ENCODE measurements at regions not wholly inside any gene's neighbourhood (a gene's known extent, or its start where the extent isn't known, plus 50 kb on each side); places are given as distances from the start of the nearest gene placed in this dataset.
"Not testable (repeated sequence)": the region's sequence is repeated elsewhere in the genome, so short reads cannot be mapped to it uniquely, and the experiment has no call there.

GRCh38 chr6:169014211-169015197, 239.1 kb downstream of the THBS2 start:
- no peak for DNase-seq (ENCODE audit: low read depth, low spot score)

GRCh38 chr6:169009628-169010027, 244.0 kb downstream of the THBS2 start:
- DNase-seq (ENCODE audit: low read depth, low spot score) = no peak

- no peak for DNase-seq (ENCODE audit: low read depth, low spot score)
Measured at GRCh38 chr6:169008641-169009257, 244.9 kb downstream of the THBS2 start.

- no peak for DNase-seq (ENCODE audit: low read depth, low spot score)
Measured at GRCh38 chr6:169005166-169005565, 248.5 kb downstream of the THBS2 start.

- DNase-seq (ENCODE audit: low read depth, low spot score) = no peak
Measured at GRCh38 chr6:169000022-169000421, 253.6 kb downstream of the THBS2 start.

GRCh38 chr6:168999392-168999791, 254.3 kb downstream of the THBS2 start:
- DNase-seq (ENCODE audit: low read depth, low spot score) = no peak

DNA sequence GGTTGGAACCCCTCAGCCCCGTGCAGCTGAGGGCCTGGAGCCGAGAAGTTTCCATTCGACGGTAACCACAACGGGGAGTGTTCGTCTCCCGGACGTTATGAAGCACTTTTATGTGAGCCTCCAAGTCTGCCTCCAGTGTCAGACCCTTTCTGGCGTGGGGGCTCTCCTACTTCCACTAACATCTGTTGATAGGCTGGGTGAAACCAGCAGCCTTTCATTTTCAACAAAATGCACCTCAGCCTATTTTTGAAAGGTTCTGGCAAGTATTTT, 257.4 kb downstream of the THBS2 start:
- DNase-seq (ENCODE audit: low read depth, low spot score) = no peak

DNA sequence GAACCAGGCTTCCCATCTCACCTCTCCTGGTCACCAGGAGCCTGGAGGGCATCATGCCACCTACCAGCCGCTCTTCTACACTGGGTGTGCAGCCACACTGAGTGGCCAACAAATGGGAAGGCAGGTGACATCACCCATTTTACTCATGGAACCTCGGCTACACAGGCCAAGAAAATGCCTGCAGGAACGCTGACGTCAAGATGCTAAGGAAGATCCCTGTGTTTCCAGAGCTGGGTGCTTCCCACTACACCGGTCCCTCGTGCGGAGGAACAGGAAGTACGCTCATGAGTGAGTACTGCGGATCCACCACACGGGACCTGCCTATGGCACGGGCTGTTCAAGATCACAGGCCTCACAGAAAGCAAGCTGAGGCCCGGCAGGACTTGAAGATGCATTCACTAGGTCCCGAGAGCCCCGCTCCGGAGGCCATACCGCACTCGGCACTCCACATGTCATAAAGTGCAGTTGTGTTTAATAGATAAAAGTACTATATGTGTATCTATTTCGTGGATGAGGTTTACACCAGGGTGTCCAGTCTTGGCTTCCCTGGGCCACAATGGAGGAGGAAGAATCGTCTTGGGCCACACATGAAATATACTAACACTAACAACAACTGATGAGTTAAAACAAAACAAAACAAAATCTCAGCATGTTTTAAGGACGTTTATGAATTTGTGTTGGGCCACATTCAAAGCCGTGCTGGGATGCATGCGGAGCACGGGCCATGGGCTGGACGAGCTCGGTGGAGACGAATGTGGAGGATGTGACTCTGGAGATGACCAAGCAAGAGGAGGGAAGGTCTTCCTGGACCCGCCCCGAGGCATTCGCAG, 257.9 kb downstream of the THBS2 start:
- no peak for DNase-seq (ENCODE audit: low read depth, low spot score)

GRCh38 chr6:168994956-168995355, 258.7 kb downstream of the THBS2 start:
- DNase-seq (ENCODE audit: low read depth, low spot score) = no peak

DNA sequence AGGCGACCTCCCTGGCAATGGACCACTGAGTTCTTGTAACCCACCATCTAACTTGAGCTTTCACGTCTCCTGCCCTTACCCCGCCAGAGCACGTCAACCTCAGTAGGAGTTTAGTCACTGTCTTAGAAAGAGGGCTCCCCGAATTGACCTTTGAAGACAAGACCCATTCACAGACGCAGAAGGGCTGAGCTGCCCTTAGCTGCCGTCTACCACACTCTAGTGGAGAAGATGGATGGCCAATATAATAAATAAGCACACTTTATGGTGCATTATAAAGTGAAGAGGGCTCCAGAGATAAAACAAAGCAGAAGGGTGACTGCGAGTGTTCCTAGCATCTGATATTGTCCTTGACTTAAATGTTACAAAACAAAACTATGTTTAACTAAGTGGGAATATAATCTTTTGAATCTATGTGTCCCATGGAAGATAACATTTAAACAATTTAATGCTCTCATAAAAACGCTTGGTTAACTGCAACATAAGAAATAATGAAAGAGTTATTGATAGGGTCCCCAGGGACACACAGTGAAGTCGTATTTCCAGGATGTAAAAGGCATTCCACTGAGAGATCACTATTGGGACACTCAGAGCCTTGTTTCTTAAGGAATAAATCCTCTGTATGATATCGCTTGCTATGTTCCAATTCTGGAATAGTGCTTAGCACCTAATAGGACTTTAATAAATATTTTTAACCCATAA, 261.1 kb downstream of the THBS2 start:
- DNase-seq (ENCODE audit: low read depth, low spot score) = no peak

GRCh38 chr6:168991695-168992094, 262.0 kb downstream of the THBS2 start:
- DNase-seq (ENCODE audit: low read depth, low spot score) = not testable (repeated sequence)

GRCh38 chr6:168990019-168990751, 263.5 kb downstream of the THBS2 start:
- DNase-seq (ENCODE audit: low read depth, low spot score) = no peak

GRCh38 chr6:168989421-168989820, 264.2 kb downstream of the THBS2 start:
- DNase-seq (ENCODE audit: low read depth, low spot score) = no peak

DNA sequence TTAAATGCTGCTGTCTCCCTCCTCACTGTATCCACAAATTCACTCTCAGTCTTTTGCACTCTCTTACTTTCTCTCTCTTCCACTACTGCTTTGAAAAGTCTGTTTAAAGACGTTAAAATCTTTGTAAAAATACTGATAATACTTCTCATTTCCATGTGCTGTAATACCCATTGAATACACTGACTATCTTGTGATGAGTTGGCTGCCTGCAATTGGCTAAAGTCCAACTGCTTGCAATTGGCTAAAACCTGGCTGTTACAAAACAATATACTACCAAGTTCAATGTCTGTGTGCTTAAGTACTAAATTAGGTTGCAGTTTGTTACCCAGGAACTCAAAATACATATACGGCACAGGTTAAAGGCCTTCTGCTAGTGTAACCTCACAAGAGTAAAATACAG, 264.8 kb downstream of the THBS2 start:
- DNase-seq (ENCODE audit: low read depth, low spot score) = no peak

- DNase-seq (ENCODE audit: low read depth, low spot score) = no peak
Measured at GRCh38 chr6:168988280-168988679, 265.4 kb downstream of the THBS2 start.

DNA sequence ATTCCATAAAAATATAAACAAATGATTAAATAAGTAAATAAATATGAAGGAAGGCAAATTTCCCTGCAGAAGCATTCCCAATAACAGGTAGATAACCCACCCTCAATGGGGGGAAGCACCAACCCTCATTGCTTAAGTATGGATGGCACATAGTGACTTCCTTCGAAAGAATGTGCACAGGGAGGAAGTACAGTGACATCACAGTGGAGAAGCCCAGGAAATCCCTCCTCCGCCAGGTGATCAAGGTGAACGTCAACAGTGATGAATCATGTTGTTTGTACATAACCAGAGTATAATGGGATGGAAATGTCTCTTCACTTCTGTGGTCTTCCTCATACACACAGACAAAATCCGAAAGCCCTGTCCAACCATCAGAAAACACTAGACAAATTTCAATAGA, 267.9 kb downstream of the THBS2 start:
- DNase-seq (ENCODE audit: low read depth, low spot score) = no peak

GRCh38 chr6:168983925-168984324, 269.7 kb downstream of the THBS2 start:
- DNase-seq (ENCODE audit: low read depth, low spot score) = no peak

DNA sequence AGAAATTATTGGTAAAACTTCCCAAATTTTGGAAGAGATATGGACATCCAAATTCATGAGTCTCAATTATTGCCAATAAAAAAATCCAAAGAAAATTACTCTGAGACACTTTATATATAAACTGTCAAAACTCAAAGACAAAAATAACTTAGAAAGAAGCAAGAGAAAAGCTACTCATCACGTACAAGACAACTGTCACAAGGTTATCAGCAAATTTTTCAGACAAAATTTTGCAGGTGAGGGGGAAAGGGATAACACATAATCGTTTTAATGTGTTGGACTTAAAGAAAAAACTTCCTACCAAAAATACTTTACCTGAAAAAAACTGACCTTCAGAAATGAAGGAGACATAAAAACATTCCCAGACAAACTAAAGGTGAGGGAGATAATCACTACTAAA, 272.5 kb downstream of the THBS2 start:
- DNase-seq (ENCODE audit: low read depth, low spot score) = no peak

DNA sequence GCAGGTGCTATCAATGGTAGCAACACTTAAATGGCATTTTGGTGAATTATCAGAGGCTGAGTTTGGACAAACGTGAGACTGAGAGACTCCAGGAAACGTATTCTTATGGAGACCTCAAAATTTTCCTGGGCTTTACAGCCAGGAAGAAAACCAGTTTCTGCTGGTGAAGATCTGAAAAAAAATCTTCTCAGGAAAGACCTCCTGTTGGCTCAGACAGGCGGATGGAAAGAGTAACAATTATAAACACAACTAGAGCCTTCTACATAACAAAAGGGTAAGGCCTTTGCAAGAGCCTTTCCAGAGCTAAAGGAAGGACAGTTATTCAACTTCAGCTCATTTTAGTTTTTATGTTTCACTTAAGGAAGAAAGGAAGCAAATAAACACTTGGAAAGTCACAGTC, 274.4 kb downstream of the THBS2 start:
- DNase-seq (ENCODE audit: low read depth, low spot score) = no peak

DNA sequence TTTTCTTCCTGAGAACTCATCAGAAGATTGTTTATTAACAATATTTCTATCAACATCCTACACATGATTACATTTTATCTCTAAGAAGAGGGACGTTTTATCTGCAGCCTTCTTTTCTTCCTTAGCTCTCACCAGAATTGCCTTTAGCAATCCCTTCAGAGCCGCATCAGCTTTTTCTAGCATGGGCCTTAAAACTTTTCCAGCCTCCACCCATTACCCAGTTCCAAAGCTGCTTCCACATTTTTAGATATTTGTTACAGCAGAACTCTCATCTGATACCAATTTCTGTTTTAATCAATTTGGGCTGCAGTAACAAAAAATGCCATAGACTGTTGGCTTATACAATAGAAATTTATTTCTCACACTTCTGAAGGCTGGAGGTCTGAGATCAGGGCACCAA, 281.5 kb downstream of the THBS2 start:
- no peak for DNase-seq (ENCODE audit: low read depth, low spot score)

GRCh38 chr6:168971549-168971948, 282.1 kb downstream of the THBS2 start:
- no peak for DNase-seq (ENCODE audit: low read depth, low spot score)
